ENCODE measurements at regions not wholly inside any gene's neighbourhood (a gene's known extent, or its start where the extent isn't known, plus 50 kb on each side); places are given as distances from the start of the nearest gene placed in this dataset.

- Mint-ChIP-seq H3K4me1 (ENCODE audit: low read depth, unreplicated experiment) (peaks cover 7% of the 10 kb centered on the region), H3K27me3 (ENCODE audit: insufficient read depth, unreplicated experiment) (no peaks in the 10 kb centered on the region), H3K27ac (ENCODE audit: unreplicated experiment) (no peak overlapping the region), H3K9me3 (ENCODE audit: unreplicated experiment) (no peaks in the 10 kb centered on the region), H3K36me3 (ENCODE audit: insufficient read depth, unreplicated experiment) (no peaks in the 10 kb centered on the region), H3K4me3 (ENCODE audit: unreplicated experiment) (no peak overlapping the region)
- POLR2A ChIA-PET = no interaction called here
- H3K4me1 ChIP-seq = peaks cover 13% of the 10 kb centered on the region
- CTCF ChIA-PET = no interaction called here
- H3K9me3 ChIP-seq = no peaks in the 10 kb centered on the region
- H3K4me3 ChIP-seq (ENCODE audit: low read depth, low read length) = no peak overlapping the region
- no peaks in the 10 kb centered on the region for H3K36me3 ChIP-seq (ENCODE audit: control insufficient read depth, insufficient read depth, low read length)
- DNase-seq = no peak
- intact Hi-C loops (cut with micrococcal nuclease; ENCODE audit: unreplicated experiment) = loop anchor here (10.0 kb wide), 1 partner anchor 140 kb away; no protein-coding TSS in a partner anchor
- TF ChIP-seq, protein P1, sequence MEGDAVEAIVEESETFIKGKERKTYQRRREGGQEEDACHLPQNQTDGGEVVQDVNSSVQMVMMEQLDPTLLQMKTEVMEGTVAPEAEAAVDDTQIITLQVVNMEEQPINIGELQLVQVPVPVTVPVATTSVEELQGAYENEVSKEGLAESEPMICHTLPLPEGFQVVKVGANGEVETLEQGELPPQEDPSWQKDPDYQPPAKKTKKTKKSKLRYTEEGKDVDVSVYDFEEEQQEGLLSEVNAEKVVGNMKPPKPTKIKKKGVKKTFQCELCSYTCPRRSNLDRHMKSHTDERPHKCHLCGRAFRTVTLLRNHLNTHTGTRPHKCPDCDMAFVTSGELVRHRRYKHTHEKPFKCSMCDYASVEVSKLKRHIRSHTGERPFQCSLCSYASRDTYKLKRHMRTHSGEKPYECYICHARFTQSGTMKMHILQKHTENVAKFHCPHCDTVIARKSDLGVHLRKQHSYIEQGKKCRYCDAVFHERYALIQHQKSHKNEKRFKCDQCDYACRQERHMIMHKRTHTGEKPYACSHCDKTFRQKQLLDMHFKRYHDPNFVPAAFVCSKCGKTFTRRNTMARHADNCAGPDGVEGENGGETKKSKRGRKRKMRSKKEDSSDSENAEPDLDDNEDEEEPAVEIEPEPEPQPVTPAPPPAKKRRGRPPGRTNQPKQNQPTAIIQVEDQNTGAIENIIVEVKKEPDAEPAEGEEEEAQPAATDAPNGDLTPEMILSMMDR (IDR thresholded peaks at IDR 0.05; ENCODE audit: insufficient read depth in 1 of 2, low read depth in 1 of 2, low read length in 1 of 2, severe bottlenecking in 1 of 2, unreplicated experiment in 1 of 2) = no peak
- no peaks in the 10 kb centered on the region for H3K27me3 ChIP-seq (replicated peaks; ENCODE audit: control insufficient read depth, insufficient read depth, low read length)
- BruUV-seq (replicated peaks) = no TSS peak
These were observed 338.3 kb downstream of the LTN1 start for GRCh38 chr21:28654406-28654805.

DNA sequence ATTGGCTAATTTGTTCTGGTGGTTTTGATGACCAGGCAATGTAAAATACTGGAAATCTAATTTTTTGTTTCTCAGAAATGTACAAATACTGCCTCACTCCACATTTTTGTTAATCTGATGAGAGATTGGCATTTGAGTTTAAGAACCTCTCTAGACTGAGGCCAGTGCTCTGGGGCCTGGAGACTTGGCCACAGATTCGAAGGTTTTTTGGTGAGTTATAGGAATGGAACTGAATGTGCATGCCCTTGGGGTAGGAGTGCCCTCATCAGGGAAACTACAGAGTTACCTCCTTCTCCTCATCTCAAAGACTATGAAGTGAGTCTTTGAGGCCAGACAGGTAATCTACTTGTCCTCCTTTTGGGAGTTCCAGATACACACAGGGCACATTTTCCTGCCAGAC is 347.9 kb downstream of the LTN1 start:
- TF ChIP-seq, protein P1 (IDR thresholded peaks at IDR 0.05; ENCODE audit: insufficient read depth in 1 of 2, low read depth in 1 of 2, low read length in 1 of 2, severe bottlenecking in 1 of 2, unreplicated experiment in 1 of 2) = no peak
- H3K4me1 Mint-ChIP-seq (ENCODE audit: low read depth, unreplicated experiment) = no peaks in the 10 kb centered on the region
- H3K9me3 Mint-ChIP-seq (ENCODE audit: unreplicated experiment) = peaks cover 8% of the 10 kb centered on the region
- H3K27me3 ChIP-seq (replicated peaks; ENCODE audit: control insufficient read depth, insufficient read depth, low read length) = no peaks in the 10 kb centered on the region
- no TSS peak for BruUV-seq (replicated peaks)
- no peaks in the 10 kb centered on the region for H3K36me3 ChIP-seq (ENCODE audit: control insufficient read depth, insufficient read depth, low read length)
- POLR2A ChIA-PET = no interaction called here
- no peaks in the 10 kb centered on the region for H3K36me3 Mint-ChIP-seq (ENCODE audit: insufficient read depth, unreplicated experiment)
- DNase-seq = no peak
- H3K9me3 ChIP-seq = no peaks in the 10 kb centered on the region
- H3K4me3 Mint-ChIP-seq (ENCODE audit: unreplicated experiment) = no peak overlapping the region
- no peak overlapping the region for H3K27ac Mint-ChIP-seq (ENCODE audit: unreplicated experiment)
- intact Hi-C loops (cut with micrococcal nuclease; ENCODE audit: unreplicated experiment) = no loop called here
- H3K27me3 Mint-ChIP-seq (ENCODE audit: insufficient read depth, unreplicated experiment) = no peaks in the 10 kb centered on the region
- CTCF ChIA-PET = no interaction called here
- H3K4me1 ChIP-seq = no peaks in the 10 kb centered on the region
- no peak overlapping the region for H3K4me3 ChIP-seq (ENCODE audit: low read depth, low read length)

GRCh38 chr21:28642891-28643290 is 349.8 kb downstream of the LTN1 start:
- no peak overlapping the region for H3K27ac Mint-ChIP-seq (ENCODE audit: unreplicated experiment)
- no peaks in the 10 kb centered on the region for H3K27me3 Mint-ChIP-seq (ENCODE audit: insufficient read depth, unreplicated experiment)
- H3K9me3 ChIP-seq = no peaks in the 10 kb centered on the region
- no peaks in the 10 kb centered on the region for H3K4me1 ChIP-seq
- no peaks in the 10 kb centered on the region for H3K36me3 ChIP-seq (ENCODE audit: control insufficient read depth, insufficient read depth, low read length)
- H3K27me3 ChIP-seq (replicated peaks; ENCODE audit: control insufficient read depth, insufficient read depth, low read length) = no peaks in the 10 kb centered on the region
- no peaks in the 10 kb centered on the region for H3K36me3 Mint-ChIP-seq (ENCODE audit: insufficient read depth, unreplicated experiment)
- BruUV-seq (replicated peaks) = no TSS peak
- no peak overlapping the region for H3K4me3 Mint-ChIP-seq (ENCODE audit: unreplicated experiment)
- no peaks in the 10 kb centered on the region for H3K4me1 Mint-ChIP-seq (ENCODE audit: low read depth, unreplicated experiment)
- peaks cover 20% of the 10 kb centered on the region for H3K9me3 Mint-ChIP-seq (ENCODE audit: unreplicated experiment)
- H3K4me3 ChIP-seq (ENCODE audit: low read depth, low read length) = no peak overlapping the region
- intact Hi-C loops (cut with micrococcal nuclease; ENCODE audit: unreplicated experiment) = no loop called here
- TF ChIP-seq, protein P1 (IDR thresholded peaks at IDR 0.05; ENCODE audit: insufficient read depth in 1 of 2, low read depth in 1 of 2, low read length in 1 of 2, severe bottlenecking in 1 of 2, unreplicated experiment in 1 of 2) = peak in 1 of 2 experiments; percentile 8
- no peak for DNase-seq
- CTCF ChIA-PET = interaction anchor here (1.2 kb wide), 1 partner anchor 126 kb away, joined by 3 read pairs; no protein-coding TSS in a partner anchor
- POLR2A ChIA-PET = no interaction called here

Data from Caco-2 (cell line).